GM19395 (cell line): ENCODE measurements at regions not wholly inside any gene's neighbourhood (a gene's known extent, or its start where the extent isn't known, plus 50 kb on each side); places are given as distances from the start of the nearest gene placed in this dataset.
A peak's percentile ranks its signal among the peaks of the same experiment; 100 is the strongest.

Experiments
- ATAC-seq: cut with Tn5 transposase; IDR thresholded peaks from one replicate; pipeline ENCODE4 v1.9.1; 2021; ENCODE audit warnings: mild to moderate bottlenecking, moderate library complexity; ENCODE audit not compliant: unreplicated experiment

- no peak for ATAC-seq
Measured at GRCh38 chr14:22478670-22479069, 110.4 kb downstream of the DAD1 start.

- ATAC-seq: no peak
Measured at GRCh38 chr14:22478247-22478646, 110.8 kb downstream of the DAD1 start.

GRCh38 chr14:22477569-22478194 is 111.3 kb downstream of the DAD1 start:
- no peak for ATAC-seq

DNA sequence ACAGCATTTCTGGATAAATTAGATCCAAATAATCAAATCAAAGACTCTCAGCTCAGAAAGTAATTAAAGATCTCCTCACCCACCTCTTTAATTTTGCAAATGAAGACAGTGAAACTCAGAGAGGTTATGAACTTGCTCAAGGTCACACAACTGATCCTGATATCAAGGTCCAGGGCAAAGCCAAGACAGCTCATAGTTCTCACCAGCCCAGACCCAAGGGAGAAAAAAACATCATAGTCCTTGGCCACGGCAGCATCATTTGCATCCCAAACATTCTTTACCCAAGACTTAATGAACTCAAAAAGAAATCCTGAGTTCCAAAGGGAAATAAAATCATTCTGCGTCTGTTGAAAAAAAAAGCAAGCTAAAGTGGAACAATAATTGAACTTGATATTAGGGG is 112.1 kb downstream of the DAD1 start:
- ATAC-seq: no peak

DNA sequence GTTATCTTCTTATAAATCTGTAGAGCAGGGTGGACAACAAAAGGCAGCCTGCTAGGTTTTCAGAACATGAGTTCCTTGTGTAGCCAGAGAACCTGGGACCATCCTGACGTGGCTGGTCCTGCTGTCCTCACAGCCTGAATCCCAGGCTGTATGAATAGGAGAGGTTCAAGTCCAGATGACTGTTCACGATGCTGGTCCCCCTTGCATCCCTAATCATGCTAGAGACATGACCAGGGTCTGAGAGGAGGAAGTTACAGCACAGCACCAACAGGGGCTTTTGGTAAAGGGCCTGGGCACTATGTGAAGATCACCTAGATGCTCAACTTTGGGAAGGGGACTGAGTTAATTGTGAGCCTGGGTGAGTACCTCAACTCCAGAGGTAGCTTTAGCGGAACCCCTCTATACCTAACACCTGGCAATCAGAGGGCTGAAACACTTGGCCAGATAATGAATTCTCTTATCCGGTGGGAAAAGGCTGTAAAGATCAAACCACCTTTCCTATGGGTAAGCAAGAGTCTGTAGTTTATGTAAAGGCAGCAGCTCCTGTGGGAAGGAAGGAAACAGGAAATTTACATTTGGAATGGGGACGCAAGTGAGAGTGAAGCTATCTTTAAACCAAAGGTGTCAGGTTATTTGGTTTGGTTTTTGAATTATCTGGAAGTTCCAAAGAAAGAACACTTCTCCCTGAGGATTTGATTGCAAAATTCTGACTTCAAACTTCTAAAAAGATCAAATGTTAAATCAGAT is 112.8 kb downstream of the DAD1 start:
- ATAC-seq: no peak

DNA sequence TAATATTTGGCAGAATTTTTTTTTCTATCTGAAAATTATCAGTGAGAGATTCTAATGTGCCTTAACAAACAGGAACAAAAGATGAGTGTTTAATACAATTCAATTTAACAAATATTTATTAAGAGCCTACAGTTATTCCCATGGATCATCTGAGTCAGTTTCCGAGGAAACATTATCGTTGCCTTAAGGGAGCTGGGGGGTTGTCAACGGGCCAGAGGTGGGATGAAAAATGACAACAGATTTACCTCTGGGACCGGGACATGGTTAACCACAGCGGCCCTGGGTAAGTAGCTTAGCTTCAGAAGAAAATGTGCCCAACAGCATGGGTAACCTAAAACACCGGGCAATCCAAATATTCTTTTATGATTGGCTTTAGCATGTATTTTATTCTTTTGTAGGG is 113.6 kb downstream of the DAD1 start:
- no peak for ATAC-seq

GRCh38 chr14:22474730-22475351 is 114.2 kb downstream of the DAD1 start:
- ATAC-seq: no peak

DNA sequence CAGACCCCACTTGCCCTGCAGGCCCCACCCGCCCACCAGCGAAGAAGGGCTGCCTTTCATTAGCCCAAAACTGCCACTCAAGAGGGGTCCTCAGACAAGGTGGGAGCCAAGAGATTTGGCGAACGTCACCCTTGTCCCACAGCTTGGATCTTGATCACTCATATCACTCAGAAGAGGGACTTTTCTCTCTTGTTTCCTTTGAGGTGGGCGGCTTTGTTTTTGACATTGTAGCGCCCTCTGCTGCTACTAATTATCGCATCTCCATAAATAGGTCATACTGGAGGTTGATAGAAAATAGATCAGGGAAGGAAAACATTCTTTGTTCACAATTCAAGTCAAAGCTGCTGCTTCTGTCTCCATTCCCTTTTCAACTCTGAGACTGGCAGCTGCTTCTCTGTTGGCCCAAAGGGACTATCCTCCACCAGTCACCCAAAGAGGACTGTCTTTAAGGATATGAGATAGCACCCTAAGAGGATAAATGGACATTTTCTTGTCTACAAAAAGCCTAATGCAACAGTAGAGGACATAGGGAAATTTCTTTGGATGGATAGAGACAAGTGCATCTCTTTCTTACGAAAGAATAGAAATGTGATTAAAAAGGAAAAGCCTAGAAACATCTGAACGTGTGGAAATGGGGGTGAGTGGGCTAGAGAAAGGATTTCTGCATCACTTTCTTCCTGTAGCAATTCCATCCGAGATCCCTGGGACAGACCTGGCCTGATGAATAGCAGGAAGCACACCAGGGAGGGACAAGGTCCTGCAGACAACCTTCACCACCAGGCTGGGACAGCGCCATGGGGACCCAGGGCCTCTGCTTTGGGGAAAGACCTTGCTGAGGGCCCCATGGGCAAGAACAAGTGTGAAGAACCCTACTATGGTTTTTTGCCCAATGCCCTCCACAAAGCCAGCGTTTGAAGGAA is 115.8 kb downstream of the DAD1 start:
- ATAC-seq: peak; percentile 68

DNA sequence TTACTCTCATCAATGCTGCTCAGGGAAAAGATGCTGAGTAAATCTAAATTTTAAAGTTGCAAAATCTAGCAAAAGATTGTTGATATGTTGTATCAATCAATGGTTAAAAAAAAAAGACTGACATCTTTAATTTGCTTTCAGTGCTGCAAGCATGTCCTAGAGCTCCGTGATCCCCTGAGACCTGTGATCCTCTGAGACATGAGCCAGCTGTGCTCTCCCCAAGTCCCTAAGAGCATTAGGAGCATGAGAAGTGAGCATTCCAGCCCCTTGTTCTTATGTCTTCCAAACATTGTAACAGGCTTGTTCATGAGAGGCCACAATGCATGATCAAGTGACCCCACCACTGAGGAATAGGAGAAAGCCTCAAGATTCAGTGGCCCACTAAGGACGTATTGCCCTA is 116.6 kb downstream of the DAD1 start:
- no peak for ATAC-seq

- no peak for ATAC-seq
Measured at GRCh38 chr14:22471545-22472121, 117.4 kb downstream of the DAD1 start.

DNA sequence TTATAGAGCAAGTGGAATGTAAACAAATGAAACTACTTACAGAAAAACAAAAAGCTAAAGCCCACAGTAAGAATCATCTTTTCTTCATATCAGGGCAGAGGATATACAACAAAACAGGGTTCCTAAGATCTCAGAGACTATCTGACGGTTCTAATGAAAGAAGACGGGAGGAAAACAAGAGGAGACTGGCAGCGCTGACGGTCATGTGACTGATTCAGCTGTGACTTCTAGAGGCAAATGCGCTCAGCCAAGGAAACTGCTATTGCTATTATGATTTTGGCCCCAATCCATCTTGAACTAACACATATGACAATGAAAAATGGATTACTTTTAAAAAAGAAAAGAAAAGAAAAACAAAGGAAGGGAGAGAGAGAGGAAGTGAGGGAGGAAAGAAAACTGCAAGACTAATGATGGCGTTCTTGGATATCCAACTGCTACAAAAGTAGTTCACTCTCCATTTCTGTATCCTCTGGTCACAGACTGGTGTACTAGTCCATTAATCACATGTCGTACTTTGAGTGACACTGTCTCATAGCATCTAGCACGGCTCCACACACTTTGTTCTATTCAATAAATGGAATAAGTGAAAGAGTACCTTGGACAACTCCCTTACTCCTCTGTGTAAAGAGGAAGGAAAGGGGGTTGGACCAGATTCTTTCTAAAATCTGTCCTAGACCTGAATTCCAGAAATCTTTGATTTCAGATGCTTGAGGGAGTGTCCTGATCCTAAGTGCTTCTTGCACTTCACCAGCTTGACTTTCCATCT is 119.3 kb downstream of the DAD1 start:
- no peak for ATAC-seq

- no peak for ATAC-seq
Measured at GRCh38 chr14:22468830-22469229, 120.2 kb downstream of the DAD1 start.

DNA sequence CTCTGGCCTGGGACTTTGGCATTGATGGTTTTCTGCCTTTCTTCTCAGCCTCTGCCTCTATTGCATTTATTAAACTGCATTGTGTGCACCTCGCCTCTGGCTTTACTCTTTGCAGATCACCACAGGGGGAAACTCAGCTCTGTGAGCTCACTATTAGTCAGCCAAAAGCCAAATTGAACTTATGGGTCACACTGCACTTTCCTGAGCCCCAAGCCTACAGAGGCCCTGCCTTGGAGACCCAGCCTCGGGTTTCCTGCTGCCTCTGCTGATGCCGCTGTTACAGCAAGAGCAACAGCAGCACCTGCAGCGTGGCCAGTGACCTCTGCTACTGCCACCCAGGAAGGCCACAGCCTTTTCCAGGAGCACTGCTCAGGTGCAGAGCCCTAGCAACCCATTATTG is 122.5 kb downstream of the DAD1 start:
- ATAC-seq: no peak

DNA sequence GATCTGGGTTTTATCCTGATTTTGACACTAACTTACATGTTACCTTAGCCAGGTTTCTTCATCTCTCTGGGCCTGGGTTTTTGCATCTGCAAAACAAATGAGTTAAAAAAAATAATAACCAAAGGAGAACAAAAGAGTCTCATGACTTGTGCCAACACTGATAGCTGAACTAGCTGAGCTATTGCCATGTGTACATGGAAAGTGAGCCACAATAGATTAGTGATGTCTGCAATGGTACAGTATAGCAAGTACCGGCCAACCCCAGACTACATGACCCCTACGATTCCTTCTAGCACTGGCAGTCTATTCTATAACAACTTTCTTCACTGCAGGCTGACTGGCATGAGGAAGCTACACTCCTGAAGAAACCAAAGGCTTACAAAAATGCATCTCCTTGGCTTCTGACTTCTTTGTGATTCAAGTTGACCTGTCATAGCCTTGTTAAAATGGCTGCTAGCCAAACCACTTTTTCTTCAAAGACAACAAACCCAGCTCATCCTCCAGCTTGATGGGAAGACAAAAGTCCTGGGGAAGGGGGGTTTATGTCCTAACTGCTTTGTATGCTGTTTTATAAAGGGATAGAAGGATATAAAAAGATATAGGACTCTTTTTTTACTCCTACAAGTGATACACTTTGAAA is 123.7 kb downstream of the DAD1 start:
- ATAC-seq: no peak

- peak; percentile 74 for ATAC-seq
Measured at GRCh38 chr14:22464422-22465142, 124.4 kb downstream of the DAD1 start.

DNA sequence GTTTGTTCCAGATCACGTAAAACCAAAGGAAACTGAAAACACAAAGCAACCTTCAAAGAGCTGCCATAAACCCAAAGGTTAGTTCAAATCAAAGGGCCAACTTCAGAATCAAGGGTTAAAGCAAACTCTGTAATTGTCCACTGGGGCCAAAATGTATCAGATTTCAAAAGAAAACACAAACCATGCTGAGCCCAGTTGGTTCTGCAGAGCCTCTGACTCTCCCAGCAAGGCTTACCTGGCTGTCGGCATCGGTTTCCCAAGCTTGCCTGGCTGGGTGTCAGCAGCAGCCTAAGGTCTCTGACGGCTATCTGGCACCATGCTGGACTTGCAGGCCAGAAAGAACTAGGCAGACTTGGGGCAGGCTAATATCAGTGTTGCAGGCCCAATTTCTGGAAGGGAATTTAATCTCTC is 125.3 kb downstream of the DAD1 start:
- ATAC-seq: no peak

DNA sequence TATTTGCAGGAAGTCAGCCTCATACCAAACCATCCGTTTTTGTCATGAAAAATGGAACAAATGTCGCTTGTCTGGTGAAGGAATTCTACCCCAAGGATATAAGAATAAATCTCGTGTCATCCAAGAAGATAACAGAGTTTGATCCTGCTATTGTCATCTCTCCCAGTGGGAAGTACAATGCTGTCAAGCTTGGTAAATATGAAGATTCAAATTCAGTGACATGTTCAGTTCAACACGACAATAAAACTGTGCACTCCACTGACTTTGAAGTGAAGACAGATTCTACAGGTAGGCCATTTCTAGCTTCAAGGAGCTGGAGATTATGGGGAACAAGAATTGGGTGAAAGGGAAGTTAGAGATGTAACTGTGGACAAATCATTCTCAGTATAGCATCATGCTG is 126.1 kb downstream of the DAD1 start:
- ATAC-seq: no peak

GRCh38 chr14:22460461-22461195 is 128.4 kb downstream of the DAD1 start:
- no peak for ATAC-seq
